Inferior parietal cortex (tissue), 1 donor: ENCODE measurements at regions not wholly inside any gene's neighbourhood (a gene's known extent, or its start where the extent isn't known, plus 50 kb on each side); places are given as distances from the start of the nearest gene placed in this dataset.

ENCODE experiments used
- DNase-seq: peaks from one replicate; pipeline ENCODE4 v3.0.0-alpha.2; 2016; ENCODE audit errors: extremely low spot score

GRCh38 chr2:209367075-209367747 lies 56.6 kb upstream of the MAP2 start:
- DNase-seq: no peak

- no peak for DNase-seq
These were observed 55.4 kb upstream of the MAP2 start for GRCh38 chr2:209368406-209368805.

- no peak for DNase-seq
These were observed 54.9 kb upstream of the MAP2 start for GRCh38 chr2:209368914-209369313.

- no peak for DNase-seq
These were observed 54.2 kb upstream of the MAP2 start for GRCh38 chr2:209369656-209370055.

GRCh38 chr2:209371407-209371806 lies 52.4 kb upstream of the MAP2 start:
- DNase-seq: no peak
